ENCODE measurements at regions not wholly inside any gene's neighbourhood (a gene's known extent, or its start where the extent isn't known, plus 50 kb on each side); places are given as distances from the start of the nearest gene placed in this dataset.
A peak's percentile ranks its signal among the peaks of the same experiment; 100 is the strongest.

DNA sequence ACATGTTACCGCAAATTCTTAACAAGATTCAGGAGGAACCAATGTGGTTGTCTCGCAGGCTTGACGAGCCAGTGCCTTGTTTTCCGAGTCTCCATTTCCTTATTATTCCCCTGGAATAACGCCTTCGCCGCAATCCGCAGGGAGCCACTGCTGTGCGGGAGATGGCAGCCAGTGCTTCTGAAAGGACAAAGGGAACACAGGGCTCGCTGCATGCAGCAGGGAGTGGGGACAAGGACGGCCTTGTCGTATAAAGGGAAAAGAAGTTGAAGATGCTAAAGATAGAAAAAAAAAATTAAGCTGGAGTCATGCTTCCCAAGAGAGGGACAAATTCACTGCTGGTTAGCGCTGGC lies 221.4 kb downstream of the NDUFA10 start:
- no peak for ATAC-seq (ENCODE audit: low read depth)
- no peaks in the 10 kb centered on the region for H3K4me1 ChIP-seq (ENCODE audit: insufficient read depth, poor library complexity, severe bottlenecking)
- no peaks in the 10 kb centered on the region for H3K9me3 ChIP-seq (ENCODE audit: severe bottlenecking)
- H3K27me3 ChIP-seq (ENCODE audit: insufficient read depth, poor library complexity, severe bottlenecking), result peaks cover 12% of the 10 kb centered on the region
- no peak overlapping the region for H3K27ac ChIP-seq (ENCODE audit: poor library complexity, severe bottlenecking)
- no peak for DNase-seq (ENCODE audit: low spot score)
- H3K4me3 ChIP-seq (ENCODE audit: severe bottlenecking), result no peak overlapping the region
- no peaks in the 10 kb centered on the region for H3K36me3 ChIP-seq (ENCODE audit: low read depth)
- TF ChIP-seq, protein P1, sequence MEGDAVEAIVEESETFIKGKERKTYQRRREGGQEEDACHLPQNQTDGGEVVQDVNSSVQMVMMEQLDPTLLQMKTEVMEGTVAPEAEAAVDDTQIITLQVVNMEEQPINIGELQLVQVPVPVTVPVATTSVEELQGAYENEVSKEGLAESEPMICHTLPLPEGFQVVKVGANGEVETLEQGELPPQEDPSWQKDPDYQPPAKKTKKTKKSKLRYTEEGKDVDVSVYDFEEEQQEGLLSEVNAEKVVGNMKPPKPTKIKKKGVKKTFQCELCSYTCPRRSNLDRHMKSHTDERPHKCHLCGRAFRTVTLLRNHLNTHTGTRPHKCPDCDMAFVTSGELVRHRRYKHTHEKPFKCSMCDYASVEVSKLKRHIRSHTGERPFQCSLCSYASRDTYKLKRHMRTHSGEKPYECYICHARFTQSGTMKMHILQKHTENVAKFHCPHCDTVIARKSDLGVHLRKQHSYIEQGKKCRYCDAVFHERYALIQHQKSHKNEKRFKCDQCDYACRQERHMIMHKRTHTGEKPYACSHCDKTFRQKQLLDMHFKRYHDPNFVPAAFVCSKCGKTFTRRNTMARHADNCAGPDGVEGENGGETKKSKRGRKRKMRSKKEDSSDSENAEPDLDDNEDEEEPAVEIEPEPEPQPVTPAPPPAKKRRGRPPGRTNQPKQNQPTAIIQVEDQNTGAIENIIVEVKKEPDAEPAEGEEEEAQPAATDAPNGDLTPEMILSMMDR (IDR thresholded peaks at IDR 0.05; ENCODE audit: poor library complexity, severe bottlenecking), result no peak

DNA sequence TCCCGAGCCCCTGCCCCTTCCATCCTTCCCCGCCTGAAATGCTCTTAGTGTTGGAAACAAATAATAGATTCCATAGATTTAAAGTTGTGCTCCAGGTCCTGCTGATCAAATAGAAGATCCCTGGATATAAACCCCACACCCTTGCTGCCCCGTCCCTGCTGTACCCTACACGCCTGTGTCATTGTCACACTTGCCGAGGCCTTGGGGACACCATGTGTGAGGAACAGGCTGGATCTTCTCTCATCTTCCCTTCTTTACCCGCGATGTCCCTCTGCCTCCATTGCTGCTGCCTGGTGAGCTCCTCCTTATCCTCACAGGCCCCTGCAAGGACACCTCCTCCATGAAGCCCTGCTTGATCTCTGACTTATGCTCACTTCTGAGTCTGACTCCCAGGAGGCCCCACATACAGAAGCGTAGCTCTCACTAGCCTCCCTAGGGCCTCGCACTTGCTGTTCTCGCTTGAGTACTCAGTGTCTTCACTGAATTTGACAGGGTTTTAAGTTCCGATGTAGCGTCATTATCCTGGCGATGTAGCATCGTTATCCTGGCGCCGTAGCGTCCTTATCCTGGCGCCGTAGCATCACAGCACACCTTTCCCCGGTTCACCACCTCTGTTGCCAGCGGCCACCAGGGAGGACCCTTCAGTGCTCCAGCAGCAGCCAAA lies 221.9 kb downstream of the NDUFA10 start:
- Histone ChIP-seq H3K36me3 (ENCODE audit: low read depth) (no peaks in the 10 kb centered on the region), H3K9me3 (ENCODE audit: severe bottlenecking) (no peaks in the 10 kb centered on the region), H3K27ac (ENCODE audit: poor library complexity, severe bottlenecking) (no peak overlapping the region), H3K27me3 (ENCODE audit: insufficient read depth, poor library complexity, severe bottlenecking) (peaks cover 12% of the 10 kb centered on the region), H3K4me1 (ENCODE audit: insufficient read depth, poor library complexity, severe bottlenecking) (no peaks in the 10 kb centered on the region), H3K4me3 (ENCODE audit: severe bottlenecking) (no peak overlapping the region)
- TF ChIP-seq, protein P1 (IDR thresholded peaks at IDR 0.05; ENCODE audit: poor library complexity, severe bottlenecking), result no peak
- DNase-seq (ENCODE audit: low spot score) (peak; percentile 26), ATAC-seq (ENCODE audit: low read depth) (no peak)

DNA sequence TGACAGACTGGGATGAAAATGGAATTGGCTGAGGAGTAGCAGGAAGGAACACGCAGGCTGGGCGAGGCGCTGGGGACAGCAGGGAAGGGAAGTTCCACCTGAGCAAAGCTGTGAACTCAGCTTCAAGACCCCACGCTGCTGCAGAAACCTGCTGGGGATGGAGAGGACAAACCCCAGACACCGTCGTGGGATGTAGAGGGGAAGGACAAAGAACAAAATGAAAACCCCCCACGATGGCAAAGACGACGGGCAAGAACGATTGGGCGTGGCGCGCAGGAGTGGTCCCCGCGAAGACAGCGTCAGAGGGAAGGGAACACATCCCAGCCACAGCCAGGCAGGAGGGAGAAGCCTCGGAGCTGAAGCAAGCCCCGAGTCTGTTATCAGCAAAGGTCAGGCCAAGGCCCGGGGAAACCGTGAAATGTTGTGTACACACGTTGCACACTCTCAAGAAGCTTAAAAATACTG lies 222.9 kb downstream of the NDUFA10 start:
- TF ChIP-seq, protein P1 (IDR thresholded peaks at IDR 0.05; ENCODE audit: poor library complexity, severe bottlenecking), result no peak
- H3K9me3 ChIP-seq (ENCODE audit: severe bottlenecking), result no peaks in the 10 kb centered on the region
- peak; percentile 47 for DNase-seq (ENCODE audit: low spot score)
- no peak for ATAC-seq (ENCODE audit: low read depth)
- H3K4me3 ChIP-seq (ENCODE audit: severe bottlenecking), result no peak overlapping the region
- H3K27ac ChIP-seq (ENCODE audit: poor library complexity, severe bottlenecking), result no peak overlapping the region
- H3K27me3 ChIP-seq (ENCODE audit: insufficient read depth, poor library complexity, severe bottlenecking), result peaks cover 10% of the 10 kb centered on the region
- no peaks in the 10 kb centered on the region for H3K36me3 ChIP-seq (ENCODE audit: low read depth)
- H3K4me1 ChIP-seq (ENCODE audit: insufficient read depth, poor library complexity, severe bottlenecking), result no peaks in the 10 kb centered on the region

DNA sequence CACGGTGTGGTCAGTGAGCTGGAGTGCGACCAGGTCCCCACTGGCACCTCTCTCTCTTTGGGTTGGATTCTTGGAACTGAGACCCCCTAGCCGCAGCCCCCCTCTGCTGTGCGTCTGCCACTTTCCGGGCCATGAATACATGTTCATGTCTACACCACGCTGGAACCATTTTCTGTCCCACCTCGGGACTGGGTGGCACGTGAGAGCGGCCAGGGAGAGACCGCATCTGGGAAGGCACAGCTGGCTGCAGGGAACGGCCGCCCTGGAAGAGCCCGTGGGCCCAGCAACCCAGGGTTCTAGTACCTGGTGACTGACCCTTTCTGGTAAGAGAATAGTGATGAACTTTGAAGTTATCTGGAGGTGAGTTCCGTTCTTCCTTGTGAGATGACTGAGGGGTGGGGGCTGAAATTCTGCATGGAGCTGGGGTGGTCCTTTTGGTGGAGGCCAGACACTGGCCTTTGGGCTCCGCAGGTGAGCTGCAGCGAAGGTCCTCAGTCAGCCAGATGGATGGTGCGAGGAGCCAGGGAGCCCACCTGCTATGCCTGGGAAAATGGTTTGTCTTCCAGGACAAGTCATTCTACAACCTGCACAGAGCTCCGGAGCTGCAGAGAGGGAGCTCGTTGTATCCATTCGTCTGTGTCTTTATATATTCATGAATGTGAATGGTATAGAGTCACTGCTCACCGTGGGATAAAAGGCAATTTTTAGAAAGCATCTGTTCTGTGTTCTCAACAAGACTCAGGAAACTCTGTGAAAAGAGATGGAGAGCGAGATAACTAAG lies 223.5 kb downstream of the NDUFA10 start:
- H3K9me3 ChIP-seq (ENCODE audit: severe bottlenecking), result no peaks in the 10 kb centered on the region
- no peaks in the 10 kb centered on the region for H3K4me1 ChIP-seq (ENCODE audit: insufficient read depth, poor library complexity, severe bottlenecking)
- no peaks in the 10 kb centered on the region for H3K36me3 ChIP-seq (ENCODE audit: low read depth)
- H3K27me3 ChIP-seq (ENCODE audit: insufficient read depth, poor library complexity, severe bottlenecking), result peaks cover 10% of the 10 kb centered on the region
- H3K4me3 ChIP-seq (ENCODE audit: severe bottlenecking), result no peak overlapping the region
- TF ChIP-seq, protein P1 (IDR thresholded peaks at IDR 0.05; ENCODE audit: poor library complexity, severe bottlenecking), result no peak
- DNase-seq (ENCODE audit: low spot score), result peak; percentile 35
- no peak for ATAC-seq (ENCODE audit: low read depth)
- no peak overlapping the region for H3K27ac ChIP-seq (ENCODE audit: poor library complexity, severe bottlenecking)
